ENCODE measurements at regions not wholly inside any gene's neighbourhood (a gene's known extent, or its start where the extent isn't known, plus 50 kb on each side); places are given as distances from the start of the nearest gene placed in this dataset.

- Histone ChIP-seq H2AFZ (ENCODE audit: low read depth, low read length) (no peak overlapping the region), H3K27me3 (ENCODE audit: insufficient read depth, low read length) (no peaks in the 10 kb centered on the region), H3K27ac (ENCODE audit: low read depth, low read length) (no peak overlapping the region), H3K4me1 (ENCODE audit: insufficient read depth, low read length) (no peaks in the 10 kb centered on the region), H3K36me3 (ENCODE audit: insufficient read depth, low read length) (no peaks in the 10 kb centered on the region), H3K4me2 (ENCODE audit: low read length) (no peak overlapping the region), H3K9me3 (ENCODE audit: insufficient read depth, low read depth, low read length) (no peaks in the 10 kb centered on the region), H4K20me1 (ENCODE audit: insufficient read depth, low read length) (no peaks in the 10 kb centered on the region), H3K79me2 (ENCODE audit: insufficient read depth, low read length) (no peaks in the 10 kb centered on the region), H3K9ac (ENCODE audit: low read length) (no peak overlapping the region), H3K4me3 (ENCODE audit: insufficient read depth, low read depth, low read length) (no peak overlapping the region)
- TF ChIP-seq CTCF (IDR thresholded peaks at IDR 0.05; ENCODE audit: insufficient read depth, low read depth, low read length): no peak
- H3K36me3 Mint-ChIP-seq (ENCODE audit: low read depth, unreplicated experiment): no peaks in the 10 kb centered on the region
- no peaks in the 10 kb centered on the region for H3K27me3 Mint-ChIP-seq (ENCODE audit: low read depth, unreplicated experiment)
- FAIRE-seq (peak; percentile 97), DNase-seq (ENCODE audit: low read depth) (no peak)
- H3K9me3 Mint-ChIP-seq (ENCODE audit: unreplicated experiment): no peaks in the 10 kb centered on the region
- no peak overlapping the region for H3K4me3 Mint-ChIP-seq (ENCODE audit: unreplicated experiment)
- no peak overlapping the region for H3K27ac Mint-ChIP-seq (ENCODE audit: unreplicated experiment)
- peaks cover 5% of the 10 kb centered on the region for H3K4me1 Mint-ChIP-seq (ENCODE audit: low read depth, unreplicated experiment)
Observed at GRCh38 chrX:40853004-40853815, 117.9 kb upstream of the MED14 start.

GRCh38 chrX:40853816-40854123, 118.4 kb upstream of the MED14 start:
- no peak overlapping the region for H3K4me3 Mint-ChIP-seq (ENCODE audit: unreplicated experiment)
- no peak overlapping the region for H2AFZ ChIP-seq (ENCODE audit: low read depth, low read length)
- H3K9me3 ChIP-seq (ENCODE audit: insufficient read depth, low read depth, low read length): no peaks in the 10 kb centered on the region
- H3K27me3 ChIP-seq (ENCODE audit: insufficient read depth, low read length): no peaks in the 10 kb centered on the region
- no peak overlapping the region for H3K4me2 ChIP-seq (ENCODE audit: low read length)
- H3K9ac ChIP-seq (ENCODE audit: low read length): no peak overlapping the region
- H3K27ac ChIP-seq (ENCODE audit: low read depth, low read length): no peak overlapping the region
- FAIRE-seq (no peak), DNase-seq (ENCODE audit: low read depth) (no peak)
- TF ChIP-seq EZH2 (IDR thresholded peaks at IDR 0.05; ENCODE audit: insufficient read depth, low read length): no peak
- TF ChIP-seq CTCF (IDR thresholded peaks at IDR 0.05; ENCODE audit: insufficient read depth, low read depth, low read length): no peak
- H3K4me1 ChIP-seq (ENCODE audit: insufficient read depth, low read length): no peaks in the 10 kb centered on the region
- H3K79me2 ChIP-seq (ENCODE audit: insufficient read depth, low read length): no peaks in the 10 kb centered on the region
- no peaks in the 10 kb centered on the region for H3K9me3 Mint-ChIP-seq (ENCODE audit: unreplicated experiment)
- no peaks in the 10 kb centered on the region for H3K36me3 ChIP-seq (ENCODE audit: insufficient read depth, low read length)
- H4K20me1 ChIP-seq (ENCODE audit: insufficient read depth, low read length): no peaks in the 10 kb centered on the region
- H3K27me3 Mint-ChIP-seq (ENCODE audit: low read depth, unreplicated experiment): no peaks in the 10 kb centered on the region
- H3K4me1 Mint-ChIP-seq (ENCODE audit: low read depth, unreplicated experiment): peaks cover 5% of the 10 kb centered on the region
- H3K27ac Mint-ChIP-seq (ENCODE audit: unreplicated experiment): no peak overlapping the region
- no peak overlapping the region for H3K4me3 ChIP-seq (ENCODE audit: insufficient read depth, low read depth, low read length)
- no peaks in the 10 kb centered on the region for H3K36me3 Mint-ChIP-seq (ENCODE audit: low read depth, unreplicated experiment)

GRCh38 chrX:40854242-40854641, 118.9 kb upstream of the MED14 start:
- H3K27ac ChIP-seq (ENCODE audit: low read depth, low read length): no peak overlapping the region
- H3K27ac Mint-ChIP-seq (ENCODE audit: unreplicated experiment): no peak overlapping the region

More at GRCh38 chrX:40854242-40854641, 118.9 kb upstream of the MED14 start:
- H2AFZ ChIP-seq (ENCODE audit: low read depth, low read length): no peak overlapping the region
- FAIRE-seq: no peak
- Mint-ChIP-seq H3K4me3 (ENCODE audit: unreplicated experiment) (no peak overlapping the region), H3K9me3 (ENCODE audit: unreplicated experiment) (no peaks in the 10 kb centered on the region), H3K36me3 (ENCODE audit: low read depth, unreplicated experiment) (no peaks in the 10 kb centered on the region), H3K27me3 (ENCODE audit: low read depth, unreplicated experiment) (no peaks in the 10 kb centered on the region), H3K4me1 (ENCODE audit: low read depth, unreplicated experiment) (peaks cover 5% of the 10 kb centered on the region)
- no peak overlapping the region for H3K4me2 ChIP-seq (ENCODE audit: low read length)
- no peak for DNase-seq (ENCODE audit: low read depth)
- no peaks in the 10 kb centered on the region for H3K36me3 ChIP-seq (ENCODE audit: insufficient read depth, low read length)
- no peaks in the 10 kb centered on the region for H3K4me1 ChIP-seq (ENCODE audit: insufficient read depth, low read length)
- H3K27me3 ChIP-seq (ENCODE audit: insufficient read depth, low read length): no peaks in the 10 kb centered on the region
- no peak for TF ChIP-seq CTCF (IDR thresholded peaks at IDR 0.05; ENCODE audit: insufficient read depth, low read depth, low read length)
- TF ChIP-seq EZH2 (IDR thresholded peaks at IDR 0.05; ENCODE audit: insufficient read depth, low read length): no peak
- no peak overlapping the region for H3K9ac ChIP-seq (ENCODE audit: low read length)
- H3K4me3 ChIP-seq (ENCODE audit: insufficient read depth, low read depth, low read length): no peak overlapping the region
- no peaks in the 10 kb centered on the region for H3K79me2 ChIP-seq (ENCODE audit: insufficient read depth, low read length)
- H3K9me3 ChIP-seq (ENCODE audit: insufficient read depth, low read depth, low read length): no peaks in the 10 kb centered on the region
- H4K20me1 ChIP-seq (ENCODE audit: insufficient read depth, low read length): no peaks in the 10 kb centered on the region
